GM19324 (cell line): ENCODE measurements at regions not wholly inside any gene's neighbourhood (a gene's known extent, or its start where the extent isn't known, plus 50 kb on each side); places are given as distances from the start of the nearest gene placed in this dataset.
"Not testable (repeated sequence)": the region's sequence is repeated elsewhere in the genome, so short reads cannot be mapped to it uniquely, and the experiment has no call there.

Experiments used
- ATAC-seq: cut with Tn5 transposase; IDR thresholded peaks from one replicate; pipeline ENCODE4 v1.9.1; 2021; ENCODE audit warnings: mild to moderate bottlenecking, moderate library complexity; ENCODE audit not compliant: unreplicated experiment, low FRiP score

- ATAC-seq: not testable (repeated sequence)
Measured at GRCh38 chr10:133689897-133690296, 63.3 kb upstream of the FRG2B start.

- peak; percentile 27 for ATAC-seq
Measured at GRCh38 chr10:133688441-133688912, 61.9 kb upstream of the FRG2B start.

GRCh38 chr10:133687689-133688440 lies 61.3 kb upstream of the FRG2B start:
- peak; percentile 67 for ATAC-seq

- ATAC-seq: not testable (repeated sequence)
Measured at GRCh38 chr10:133686992-133687391, 60.4 kb upstream of the FRG2B start.
